ENCODE measurements at regions not wholly inside any gene's neighbourhood (a gene's known extent, or its start where the extent isn't known, plus 50 kb on each side); places are given as distances from the start of the nearest gene placed in this dataset.

DNA sequence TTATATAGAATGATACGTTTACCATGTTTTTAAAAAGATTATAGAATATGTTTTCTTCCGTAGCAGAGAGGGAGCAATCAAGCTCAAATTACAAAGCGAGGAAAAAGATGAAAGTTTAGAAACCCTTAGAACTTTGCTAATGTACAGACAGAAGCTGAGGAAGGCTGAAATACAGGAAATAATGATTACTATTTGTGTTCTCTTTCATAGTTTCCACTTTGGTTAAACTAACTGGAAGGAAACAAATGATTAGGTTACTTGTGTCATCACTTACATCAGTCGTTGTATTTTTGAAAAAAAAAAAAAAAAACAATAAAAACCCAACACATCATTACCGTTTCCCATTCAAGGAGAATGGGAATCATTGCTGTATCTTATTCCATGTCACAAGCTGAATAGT, 337.8 kb upstream of the CBLB start:
- ATAC-seq (ENCODE audit: insufficient read depth, low read depth) (no peak), DNase-seq (no peak)
- no peak overlapping the region for H3K4me3 ChIP-seq (ENCODE audit: low read depth in 1 of 2, low read length in 2 of 2)
- peak overlapping the region; percentile 44; the same call in 1 of the 2 replicates for H3K4me2 ChIP-seq (ENCODE audit: insufficient read depth, low read length)
- peak overlapping the region; percentile 79; the same call in 1 of the 2 replicates for H3K27ac ChIP-seq (ENCODE audit: low read length)
- no peaks in the 10 kb centered on the region for H3K36me3 ChIP-seq (ENCODE audit: insufficient read depth, low read length)
- H4K20me1 ChIP-seq (ENCODE audit: insufficient read depth, low read length), result no peaks in the 10 kb centered on the region
- H3K9me3 ChIP-seq (ENCODE audit: insufficient read depth, low read length, severe bottlenecking), result no peaks in the 10 kb centered on the region
- peaks cover 19% of the 10 kb centered on the region for H3K4me1 ChIP-seq (ENCODE audit: insufficient read depth, low read length)
- H3K79me2 ChIP-seq (ENCODE audit: insufficient read depth, low read length), result no peaks in the 10 kb centered on the region
- H3K9ac ChIP-seq (ENCODE audit: low read depth, low read length), result no peak overlapping the region
- peak overlapping the region; percentile 65; the same call in 1 of the 2 replicates for H2AFZ ChIP-seq (ENCODE audit: low read depth, low read length)
- H3K27me3 ChIP-seq (ENCODE audit: insufficient read depth, low read length, poor library complexity), result no peaks in the 10 kb centered on the region
- TF ChIP-seq EZH2 (IDR thresholded peaks at IDR 0.05; ENCODE audit: borderline replicate concordance, low read depth, low read length, severe bottlenecking) (no peak), CTCF (IDR thresholded peaks at IDR 0.05; ENCODE audit: borderline replicate concordance, extremely low read depth, low read length, poor library complexity, severe bottlenecking) (no peak)

- H3K36me3 ChIP-seq (ENCODE audit: insufficient read depth, low read length), result no peaks in the 10 kb centered on the region
- H3K9me3 ChIP-seq (ENCODE audit: insufficient read depth, low read length, severe bottlenecking), result no peaks in the 10 kb centered on the region
- peaks cover 19% of the 10 kb centered on the region for H3K4me1 ChIP-seq (ENCODE audit: insufficient read depth, low read length)
- H3K27me3 ChIP-seq (ENCODE audit: insufficient read depth, low read length, poor library complexity), result no peaks in the 10 kb centered on the region
- no peak overlapping the region for H3K9ac ChIP-seq (ENCODE audit: low read depth, low read length)
- H3K4me2 ChIP-seq (ENCODE audit: insufficient read depth, low read length), result no peak overlapping the region
- no peaks in the 10 kb centered on the region for H4K20me1 ChIP-seq (ENCODE audit: insufficient read depth, low read length)
- DNase-seq, result no peak
- no peak for ATAC-seq (ENCODE audit: insufficient read depth, low read depth)
- no peak overlapping the region for H3K4me3 ChIP-seq (ENCODE audit: low read depth in 1 of 2, low read length in 2 of 2)
- no peaks in the 10 kb centered on the region for H3K79me2 ChIP-seq (ENCODE audit: insufficient read depth, low read length)
- H2AFZ ChIP-seq (ENCODE audit: low read depth, low read length), result no peak overlapping the region
- H3K27ac ChIP-seq (ENCODE audit: low read length), result no peak overlapping the region
- TF ChIP-seq CTCF (IDR thresholded peaks at IDR 0.05; ENCODE audit: borderline replicate concordance, extremely low read depth, low read length, poor library complexity, severe bottlenecking) (no peak), EZH2 (IDR thresholded peaks at IDR 0.05; ENCODE audit: borderline replicate concordance, low read depth, low read length, severe bottlenecking) (no peak)
These were observed 339.4 kb upstream of the CBLB start for GRCh38 chr3:106208251-106208650.

DNA sequence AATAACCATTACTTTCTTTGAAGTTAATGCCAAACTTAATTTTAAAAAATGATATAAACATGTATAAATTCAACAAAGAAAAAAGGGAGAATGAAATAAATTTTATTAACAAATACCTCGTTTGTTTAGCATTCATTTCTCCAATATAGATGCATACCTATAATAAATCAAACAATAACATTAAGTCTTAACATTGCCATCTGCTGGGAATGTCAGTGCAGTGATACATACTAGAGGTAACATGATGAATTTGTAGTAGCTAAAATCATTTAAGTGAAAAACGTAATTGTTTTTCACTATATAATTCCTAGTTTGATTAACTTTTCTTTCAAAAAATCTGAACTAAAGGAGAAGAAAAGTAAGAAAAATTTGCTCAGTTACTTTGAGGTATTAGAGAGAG, 340.2 kb upstream of the CBLB start:
- H3K4me1 ChIP-seq (ENCODE audit: insufficient read depth, low read length), result peaks cover 19% of the 10 kb centered on the region
- H3K79me2 ChIP-seq (ENCODE audit: insufficient read depth, low read length), result no peaks in the 10 kb centered on the region
- no peaks in the 10 kb centered on the region for H4K20me1 ChIP-seq (ENCODE audit: insufficient read depth, low read length)
- DNase-seq, result no peak
- no peak for ATAC-seq (ENCODE audit: insufficient read depth, low read depth)
- TF ChIP-seq EZH2 (IDR thresholded peaks at IDR 0.05; ENCODE audit: borderline replicate concordance, low read depth, low read length, severe bottlenecking) (no peak), CTCF (IDR thresholded peaks at IDR 0.05; ENCODE audit: borderline replicate concordance, extremely low read depth, low read length, poor library complexity, severe bottlenecking) (no peak)
- H3K36me3 ChIP-seq (ENCODE audit: insufficient read depth, low read length), result no peaks in the 10 kb centered on the region
- H2AFZ ChIP-seq (ENCODE audit: low read depth, low read length), result no peak overlapping the region
- H3K4me2 ChIP-seq (ENCODE audit: insufficient read depth, low read length), result no peak overlapping the region
- no peak overlapping the region for H3K4me3 ChIP-seq (ENCODE audit: low read depth in 1 of 2, low read length in 2 of 2)
- H3K9ac ChIP-seq (ENCODE audit: low read depth, low read length), result no peak overlapping the region
- no peaks in the 10 kb centered on the region for H3K27me3 ChIP-seq (ENCODE audit: insufficient read depth, low read length, poor library complexity)
- no peaks in the 10 kb centered on the region for H3K9me3 ChIP-seq (ENCODE audit: insufficient read depth, low read length, severe bottlenecking)
- H3K27ac ChIP-seq (ENCODE audit: low read length), result no peak overlapping the region

DNA sequence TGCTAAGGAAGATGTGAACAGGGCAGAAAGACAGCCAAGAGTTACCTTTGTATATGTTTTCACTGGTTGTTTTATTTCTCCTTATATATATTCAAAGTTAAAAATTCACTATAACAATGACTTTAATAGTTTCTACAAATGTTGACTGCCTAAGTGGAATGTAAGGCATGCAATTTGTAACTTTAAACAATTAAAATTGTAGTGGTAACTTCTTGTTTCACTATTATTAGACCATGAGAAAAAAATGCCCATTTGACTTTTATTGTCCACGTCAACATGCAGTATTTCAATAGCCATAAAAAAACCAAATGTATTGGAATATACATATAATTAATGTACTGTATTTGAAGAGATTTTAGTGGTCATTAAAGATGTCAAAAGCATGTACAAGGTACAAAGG, 340.7 kb upstream of the CBLB start:
- DNase-seq, result no peak
- TF ChIP-seq EZH2 (IDR thresholded peaks at IDR 0.05; ENCODE audit: borderline replicate concordance, low read depth, low read length, severe bottlenecking) (no peak), CTCF (IDR thresholded peaks at IDR 0.05; ENCODE audit: borderline replicate concordance, extremely low read depth, low read length, poor library complexity, severe bottlenecking) (no peak)
- H3K27me3 ChIP-seq (ENCODE audit: insufficient read depth, low read length, poor library complexity), result no peaks in the 10 kb centered on the region
- H3K27ac ChIP-seq (ENCODE audit: low read length), result no peak overlapping the region
- H3K9me3 ChIP-seq (ENCODE audit: insufficient read depth, low read length, severe bottlenecking), result no peaks in the 10 kb centered on the region
- no peak overlapping the region for H2AFZ ChIP-seq (ENCODE audit: low read depth, low read length)
- no peak overlapping the region for H3K4me2 ChIP-seq (ENCODE audit: insufficient read depth, low read length)
- no peak for ATAC-seq (ENCODE audit: insufficient read depth, low read depth)
- no peak overlapping the region for H3K4me3 ChIP-seq (ENCODE audit: low read depth in 1 of 2, low read length in 2 of 2)
- no peaks in the 10 kb centered on the region for H3K36me3 ChIP-seq (ENCODE audit: insufficient read depth, low read length)
- no peak overlapping the region for H3K9ac ChIP-seq (ENCODE audit: low read depth, low read length)
- H4K20me1 ChIP-seq (ENCODE audit: insufficient read depth, low read length), result no peaks in the 10 kb centered on the region
- no peaks in the 10 kb centered on the region for H3K79me2 ChIP-seq (ENCODE audit: insufficient read depth, low read length)
- peaks cover 19% of the 10 kb centered on the region for H3K4me1 ChIP-seq (ENCODE audit: insufficient read depth, low read length)
